Epithelial cell of proximal tubule (primary cell): ENCODE measurements at regions not wholly inside any gene's neighbourhood (a gene's known extent, or its start where the extent isn't known, plus 50 kb on each side); places are given as distances from the start of the nearest gene placed in this dataset.

ENCODE experiments used
- DNase-seq: peaks from one replicate; pipeline ENCODE4 v3.0.0-alpha.2; 2011; ENCODE audit warnings: low read depth
- H3K4me3 ChIP-seq: 2 replicates; pipeline ENCODE4 v1.5.1; 2011; ENCODE audit warnings: low read depth, mild to moderate bottlenecking, low read length
- TF ChIP-seq, protein P1 (sequence below): conservative IDR thresholded peaks from 2 replicates; pipeline ENCODE4 v1.5.1; 2012; ENCODE audit warnings: low read depth, mild to moderate bottlenecking, low read length

- no peak overlapping the region for H3K4me3 ChIP-seq
- TF ChIP-seq, protein P1, sequence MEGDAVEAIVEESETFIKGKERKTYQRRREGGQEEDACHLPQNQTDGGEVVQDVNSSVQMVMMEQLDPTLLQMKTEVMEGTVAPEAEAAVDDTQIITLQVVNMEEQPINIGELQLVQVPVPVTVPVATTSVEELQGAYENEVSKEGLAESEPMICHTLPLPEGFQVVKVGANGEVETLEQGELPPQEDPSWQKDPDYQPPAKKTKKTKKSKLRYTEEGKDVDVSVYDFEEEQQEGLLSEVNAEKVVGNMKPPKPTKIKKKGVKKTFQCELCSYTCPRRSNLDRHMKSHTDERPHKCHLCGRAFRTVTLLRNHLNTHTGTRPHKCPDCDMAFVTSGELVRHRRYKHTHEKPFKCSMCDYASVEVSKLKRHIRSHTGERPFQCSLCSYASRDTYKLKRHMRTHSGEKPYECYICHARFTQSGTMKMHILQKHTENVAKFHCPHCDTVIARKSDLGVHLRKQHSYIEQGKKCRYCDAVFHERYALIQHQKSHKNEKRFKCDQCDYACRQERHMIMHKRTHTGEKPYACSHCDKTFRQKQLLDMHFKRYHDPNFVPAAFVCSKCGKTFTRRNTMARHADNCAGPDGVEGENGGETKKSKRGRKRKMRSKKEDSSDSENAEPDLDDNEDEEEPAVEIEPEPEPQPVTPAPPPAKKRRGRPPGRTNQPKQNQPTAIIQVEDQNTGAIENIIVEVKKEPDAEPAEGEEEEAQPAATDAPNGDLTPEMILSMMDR: no peak
- DNase-seq: no peak
These were observed 368.6 kb downstream of the FOXL1 start for GRCh38 chr16:86946981-86947380.

DNA sequence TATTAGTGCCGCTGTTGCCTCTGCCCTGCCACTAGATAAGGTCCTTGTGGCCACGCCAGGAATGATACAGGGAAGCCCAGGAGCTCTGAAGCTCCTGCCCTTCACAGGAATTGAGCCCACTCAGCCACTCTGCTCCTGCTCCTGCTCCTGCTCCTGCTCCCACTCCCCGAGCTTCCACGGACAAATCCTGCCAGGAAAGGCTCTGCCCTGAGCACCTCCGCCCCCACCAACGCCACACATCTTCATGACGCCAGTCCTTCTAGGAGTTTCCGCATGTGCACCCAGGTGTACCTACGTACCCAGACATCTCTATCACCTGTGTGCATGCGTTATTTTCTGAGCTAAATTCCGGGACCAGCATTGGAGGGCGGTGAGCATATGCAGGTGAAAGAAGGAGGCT, 369.1 kb downstream of the C16orf95 start:
- DNase-seq: no peak
- TF ChIP-seq, protein P1: no peak
- no peak overlapping the region for H3K4me3 ChIP-seq

GRCh38 chr16:86949116-86949515, 368.1 kb downstream of the C16orf95 start:
- no peak overlapping the region for H3K4me3 ChIP-seq
- TF ChIP-seq, protein P1: no peak

DNA sequence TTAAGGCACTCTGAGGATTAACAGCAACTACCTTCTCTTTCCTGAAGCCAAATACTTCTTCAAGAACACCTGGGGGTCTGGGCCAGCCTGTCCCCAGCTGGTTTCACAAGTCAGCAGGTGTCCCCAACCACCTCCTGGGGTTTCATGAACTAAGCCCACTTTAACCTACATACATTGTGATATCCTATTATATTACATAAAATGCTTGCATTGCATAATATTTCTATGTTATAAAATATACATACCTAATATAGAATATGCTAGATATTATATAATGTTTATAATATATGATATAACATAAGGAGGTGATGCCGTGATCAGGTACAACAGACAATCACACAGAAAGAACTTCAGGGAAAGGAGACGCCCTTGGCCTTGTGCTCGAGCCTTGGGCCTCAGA, 367.6 kb downstream of the C16orf95 start:
- TF ChIP-seq, protein P1: no peak
- no peak for DNase-seq
- no peak overlapping the region for H3K4me3 ChIP-seq

More at GRCh38 chr16:86949116-86949515, 368.1 kb downstream of the C16orf95 start:
- no peak for DNase-seq

GRCh38 chr16:86951041-86951822, 366.0 kb downstream of the C16orf95 start:
- no peak for DNase-seq
- TF ChIP-seq, protein P1: no peak
- H3K4me3 ChIP-seq: no peak overlapping the region

DNA sequence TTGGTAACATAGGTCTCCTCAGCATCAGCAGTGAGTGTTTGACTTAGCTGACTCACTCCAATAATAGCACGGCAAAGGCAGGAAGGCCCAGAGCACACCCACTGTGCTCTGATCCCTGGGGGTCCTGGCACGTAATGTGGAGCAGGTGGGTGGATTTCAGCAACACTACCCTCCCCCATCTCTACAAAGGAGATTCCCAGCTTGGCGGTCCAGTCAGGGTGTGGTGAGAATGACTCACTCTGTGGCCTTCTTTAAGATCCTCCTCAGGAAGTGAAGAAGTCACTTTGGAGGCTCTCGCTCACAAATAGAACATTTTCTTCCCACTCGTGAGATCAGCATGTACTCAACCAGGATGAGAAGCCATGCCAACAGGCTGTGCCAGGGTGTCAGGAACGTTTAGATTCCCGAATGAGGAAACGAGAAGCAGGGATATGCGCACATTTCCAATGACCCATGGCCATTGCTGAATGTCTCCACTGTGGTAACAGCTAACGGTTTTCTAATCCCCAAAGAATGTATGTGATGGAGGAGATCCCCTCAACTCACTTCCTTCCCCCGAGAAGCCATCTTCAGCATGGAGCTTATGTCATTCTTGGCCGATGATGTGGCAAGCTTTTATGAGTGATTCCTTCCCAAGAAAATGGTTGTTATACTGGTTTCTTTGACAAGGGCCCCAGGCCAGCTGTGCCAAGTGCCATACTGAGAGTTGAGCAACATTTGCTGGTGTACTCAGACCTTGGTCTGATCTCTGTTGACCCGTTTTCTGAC, 365.2 kb downstream of the C16orf95 start:
- no peak overlapping the region for H3K4me3 ChIP-seq
- TF ChIP-seq, protein P1: no peak
- DNase-seq: peak; percentile 19
